Loucy (cell line): ENCODE measurements at regions not wholly inside any gene's neighbourhood (a gene's known extent, or its start where the extent isn't known, plus 50 kb on each side); places are given as distances from the start of the nearest gene placed in this dataset.

Experiments used
- H2AFZ ChIP-seq: fragments of 200-600 bp; sonication (generic); 2 replicates; pipeline ENCODE4 v1.6.0; 2016; ENCODE audit warnings: antibody characterized with exemption, mild to moderate bottlenecking, low read length, moderate library complexity
- H3F3A ChIP-seq: fragments of 200-600 bp; 2 replicates; pipeline ENCODE4 v1.6.0; 2016; ENCODE audit warnings: antibody characterized with exemption, low read depth, mild to moderate bottlenecking
- H3K27me3 ChIP-seq: fragments of 200-600 bp; sonication (generic); 2 replicates; pipeline ENCODE4 v1.6.1; 2014; ENCODE audit warnings: low read length, mild to moderate bottlenecking; ENCODE audit not compliant: insufficient read depth, poor library complexity, severe bottlenecking
- H3K36me3 ChIP-seq: fragments of 200-600 bp; sonication (generic); 2 replicates; pipeline ENCODE4 v1.6.1; 2016; ENCODE audit warnings: low read length; ENCODE audit not compliant: insufficient read depth
- H3K4me1 ChIP-seq: fragments of 200-600 bp; sonication (generic); 2 replicates; pipeline ENCODE4 v1.5.1; 2014; ENCODE audit warnings: low read length, mild to moderate bottlenecking; ENCODE audit not compliant: insufficient read depth, poor library complexity, severe bottlenecking
- H3K4me2 ChIP-seq: fragments of 200-600 bp; sonication (generic); 2 replicates; pipeline ENCODE4 v1.6.0; 2014; ENCODE audit warnings: antibody characterized with exemption, low read length, low read depth, mild to moderate bottlenecking; ENCODE audit not compliant: poor library complexity, severe bottlenecking
- H3K4me3 ChIP-seq: fragments of 200-600 bp; sonication (generic); 2 replicates; pipeline ENCODE4 v1.5.1; 2014; ENCODE audit warnings: low read length, mild to moderate bottlenecking, mixed read lengths; ENCODE audit not compliant: poor library complexity, severe bottlenecking
- H3K79me2 ChIP-seq: fragments of 200-600 bp; sonication (generic); 2 replicates; pipeline ENCODE4 v1.6.1; 2014; ENCODE audit warnings: low read length; ENCODE audit not compliant: insufficient read depth
- H3K9ac ChIP-seq: fragments of 200-600 bp; sonication (generic); 2 replicates; pipeline ENCODE4 v1.6.0; 2014; ENCODE audit warnings: mild to moderate bottlenecking, low read depth, low read length, moderate library complexity; ENCODE audit not compliant: poor library complexity, severe bottlenecking
- H3K9me2 ChIP-seq: fragments of 200-600 bp; sonication (generic); replicated peaks from 2 replicates; pipeline ENCODE4 v1.6.1; 2016; ENCODE audit warnings: low read depth, low read length, mixed read lengths
- H3K9me3 ChIP-seq: fragments of 200-600 bp; sonication (generic); 2 replicates; pipeline ENCODE4 v1.6.1; 2014; ENCODE audit warnings: mild to moderate bottlenecking, antibody characterized with exemption, low read length, low read depth; ENCODE audit not compliant: insufficient read depth
- H4K20me1 ChIP-seq: fragments of 200-600 bp; sonication (generic); 2 replicates; pipeline ENCODE4 v1.6.0; 2014; ENCODE audit warnings: antibody characterized with exemption, low read length, mild to moderate bottlenecking; ENCODE audit not compliant: insufficient read depth, poor library complexity, severe bottlenecking
- EZH2phosphoT487 ChIP-seq: fragments of 200-600 bp; IDR thresholded peaks from 2 replicates; pipeline ENCODE4 v1.6.1; 2018; ENCODE audit warnings: antibody characterized with exemption, mild to moderate bottlenecking, moderate library complexity, borderline replicate concordance
- TF ChIP-seq, protein P1 (sequence below): fragments of 200-600 bp; sonication (generic); conservative IDR thresholded peaks from 2 replicates; pipeline ENCODE4 v1.5.1; 2014; ENCODE audit warnings: mild to moderate bottlenecking, antibody characterized with exemption, low read length

DNA sequence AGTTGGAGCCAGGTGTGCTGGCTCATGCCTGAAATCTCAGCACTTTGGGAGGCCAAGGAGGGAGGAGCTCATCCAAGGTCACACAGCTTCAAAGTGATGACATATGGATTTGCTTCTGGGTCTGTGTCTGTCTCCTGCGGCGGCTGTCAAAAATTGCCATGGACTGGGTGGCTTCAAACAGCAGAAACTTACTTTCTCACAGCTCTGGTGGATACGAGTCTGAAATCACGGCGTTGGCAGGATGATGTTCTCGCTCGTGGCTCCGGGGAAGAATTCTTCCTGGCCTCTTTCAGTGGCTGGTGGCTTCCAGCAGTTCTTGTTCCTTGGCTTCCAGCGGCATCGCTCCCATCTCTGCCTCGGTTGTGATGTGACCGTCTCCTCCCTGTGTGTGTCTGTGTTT, 314.8 kb upstream of the C1orf174 start:
- TF ChIP-seq EZH2phosphoT487: no peak
- TF ChIP-seq, protein P1, sequence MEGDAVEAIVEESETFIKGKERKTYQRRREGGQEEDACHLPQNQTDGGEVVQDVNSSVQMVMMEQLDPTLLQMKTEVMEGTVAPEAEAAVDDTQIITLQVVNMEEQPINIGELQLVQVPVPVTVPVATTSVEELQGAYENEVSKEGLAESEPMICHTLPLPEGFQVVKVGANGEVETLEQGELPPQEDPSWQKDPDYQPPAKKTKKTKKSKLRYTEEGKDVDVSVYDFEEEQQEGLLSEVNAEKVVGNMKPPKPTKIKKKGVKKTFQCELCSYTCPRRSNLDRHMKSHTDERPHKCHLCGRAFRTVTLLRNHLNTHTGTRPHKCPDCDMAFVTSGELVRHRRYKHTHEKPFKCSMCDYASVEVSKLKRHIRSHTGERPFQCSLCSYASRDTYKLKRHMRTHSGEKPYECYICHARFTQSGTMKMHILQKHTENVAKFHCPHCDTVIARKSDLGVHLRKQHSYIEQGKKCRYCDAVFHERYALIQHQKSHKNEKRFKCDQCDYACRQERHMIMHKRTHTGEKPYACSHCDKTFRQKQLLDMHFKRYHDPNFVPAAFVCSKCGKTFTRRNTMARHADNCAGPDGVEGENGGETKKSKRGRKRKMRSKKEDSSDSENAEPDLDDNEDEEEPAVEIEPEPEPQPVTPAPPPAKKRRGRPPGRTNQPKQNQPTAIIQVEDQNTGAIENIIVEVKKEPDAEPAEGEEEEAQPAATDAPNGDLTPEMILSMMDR: no peak
- Histone ChIP-seq H3K4me3 (no peak overlapping the region), H3K79me2 (no peaks in the 10 kb centered on the region)

DNA sequence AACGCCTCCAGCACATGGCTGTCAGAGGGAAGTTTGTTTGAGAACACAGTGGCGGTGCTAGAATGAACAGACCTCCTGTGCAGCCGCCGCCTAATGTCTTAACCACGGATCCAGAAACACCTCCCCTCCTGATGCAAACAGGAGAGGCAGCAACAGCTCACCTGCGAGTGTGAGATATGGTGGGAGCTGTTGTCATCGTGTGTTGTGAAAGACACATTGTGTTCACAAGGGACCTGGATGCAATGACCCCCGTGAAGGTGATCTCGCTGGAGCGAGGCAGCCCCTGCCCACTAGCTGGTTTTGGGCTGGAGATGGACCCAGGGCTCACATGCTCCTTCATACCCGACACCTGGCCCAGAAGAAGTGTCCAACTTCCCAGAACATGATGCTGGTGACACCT, 315.3 kb upstream of the C1orf174 start:
- Histone ChIP-seq H3K4me3 (no peak overlapping the region), H2AFZ (no peak overlapping the region), H3K27me3 (no peaks in the 10 kb centered on the region), H3K4me1 (no peaks in the 10 kb centered on the region), H3K36me3 (no peaks in the 10 kb centered on the region), H3K9me3 (peaks cover 3% of the 10 kb centered on the region; the same call in 1 of the 2 replicates), H3K79me2 (no peaks in the 10 kb centered on the region), H3K9me2 (no peaks in the 10 kb centered on the region), H3K9ac (no peak overlapping the region), H3K4me2 (no peak overlapping the region), H3F3A (no peaks in the 10 kb centered on the region), H4K20me1 (no peaks in the 10 kb centered on the region)
- TF ChIP-seq EZH2phosphoT487: no peak
- TF ChIP-seq, protein P1: no peak

More for the DNA sequence above, 314.8 kb upstream of the C1orf174 start:
- no peak overlapping the region for H3K9ac ChIP-seq
- H3K27me3 ChIP-seq: no peaks in the 10 kb centered on the region
- H3K4me1 ChIP-seq: no peaks in the 10 kb centered on the region
- H3K36me3 ChIP-seq: no peaks in the 10 kb centered on the region
- no peak overlapping the region for H3K4me2 ChIP-seq
- no peaks in the 10 kb centered on the region for H3F3A ChIP-seq
- H4K20me1 ChIP-seq: no peaks in the 10 kb centered on the region
- peaks cover 2% of the 10 kb centered on the region; the same call in 1 of the 2 replicates for H3K9me3 ChIP-seq
- H2AFZ ChIP-seq: no peak overlapping the region
- H3K9me2 ChIP-seq: no peaks in the 10 kb centered on the region

DNA sequence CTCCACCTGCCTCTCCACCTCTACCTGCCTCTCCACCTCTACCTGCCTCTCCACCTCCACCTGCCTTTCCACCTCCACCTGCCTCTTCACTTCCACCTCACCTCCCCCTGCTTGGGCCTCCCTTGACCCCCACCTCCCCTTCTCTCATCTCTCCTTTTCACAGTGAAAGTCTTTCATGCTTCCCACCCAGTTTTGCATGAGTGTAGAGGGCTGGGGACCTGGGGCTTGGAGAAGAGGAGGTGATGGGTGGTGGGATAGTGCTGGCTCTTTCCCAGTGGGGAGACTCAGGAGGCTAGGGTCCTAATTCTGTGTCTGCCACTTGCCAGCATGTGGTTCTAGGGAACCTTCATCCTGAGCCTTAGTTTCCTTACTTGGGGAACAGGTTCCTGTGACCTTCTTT, 316.2 kb upstream of the C1orf174 start:
- Histone ChIP-seq H3F3A (no peaks in the 10 kb centered on the region), H3K9ac (no peak overlapping the region), H3K4me2 (no peak overlapping the region), H3K27me3 (no peaks in the 10 kb centered on the region), H3K4me3 (no peak overlapping the region), H3K36me3 (no peaks in the 10 kb centered on the region), H3K9me2 (no peaks in the 10 kb centered on the region), H2AFZ (no peak overlapping the region), H3K9me3 (peaks cover 6% of the 10 kb centered on the region; the same call in 1 of the 2 replicates), H3K79me2 (no peaks in the 10 kb centered on the region), H4K20me1 (no peaks in the 10 kb centered on the region), H3K4me1 (no peaks in the 10 kb centered on the region)
- TF ChIP-seq EZH2phosphoT487: no peak
- TF ChIP-seq, protein P1: no peak
